ENCODE measurements at regions not wholly inside any gene's neighbourhood (a gene's known extent, or its start where the extent isn't known, plus 50 kb on each side); places are given as distances from the start of the nearest gene placed in this dataset.
"Not testable (repeated sequence)": the region's sequence is repeated elsewhere in the genome, so short reads cannot be mapped to it uniquely, and the experiment has no call there.

GRCh38 chr5:117347280-117347679 is 772.7 kb upstream of the SEMA6A start:
- no peaks in the 10 kb centered on the region for H3K9me1 ChIP-seq (replicated peaks; ENCODE audit: control insufficient read depth, extremely low read depth, insufficient read depth, low read length)
- DNase-seq (ENCODE audit: low read depth, low spot score) = no peak
- H3K9ac ChIP-seq (replicated peaks; ENCODE audit: extremely low read depth, insufficient read depth, low read length) = no peak overlapping the region
- no peaks in the 10 kb centered on the region for H3K27me3 ChIP-seq (ENCODE audit: control insufficient read depth in 2 of 2, insufficient read depth in 2 of 2, low read length in 2 of 2)
- TF ChIP-seq FOS (IDR thresholded peaks at IDR 0.05; ENCODE audit: borderline replicate concordance, insufficient read depth, low read length) (no peak), MYC (IDR thresholded peaks at IDR 0.05; ENCODE audit: low read depth, low read length) (no peak), POLR2AphosphoS5 (IDR thresholded peaks at IDR 0.05; ENCODE audit: insufficient read depth, low read depth, low read length) (no peak), GATA2 (IDR thresholded peaks at IDR 0.05; ENCODE audit: insufficient read depth, insufficient read length, low read depth, low read length) (no peak), MAX (IDR thresholded peaks at IDR 0.05; ENCODE audit: insufficient read depth, insufficient read length) (no peak), CTCF (IDR thresholded peaks at IDR 0.05; ENCODE audit: extremely low read depth in 1 of 2, insufficient read depth in 1 of 2, low read depth in 1 of 2, low read length in 2 of 2) (no peak), POLR2A (IDR thresholded peaks at IDR 0.05; ENCODE audit: low read depth, low read length) (no peak)
- no peak overlapping the region for H3K4me2 ChIP-seq (ENCODE audit: insufficient read depth, low read length)
- no peak overlapping the region for H3K4me3 ChIP-seq (replicated peaks in 1 of 3; ENCODE audit: insufficient read depth in 1 of 3, low read depth in 1 of 3, low read length in 3 of 3)
- no peaks in the 10 kb centered on the region for H3K9me3 ChIP-seq (replicated peaks; ENCODE audit: control insufficient read depth, insufficient read depth, low read length)
- BruUV-seq (replicated peaks) = no TSS peak
- no peaks in the 10 kb centered on the region for H3K36me3 ChIP-seq (ENCODE audit: control insufficient read depth in 2 of 2, extremely low read depth in 1 of 2, insufficient read depth in 2 of 2, low read length in 2 of 2)
- no peaks in the 10 kb centered on the region for H3K4me1 ChIP-seq (ENCODE audit: control insufficient read depth, extremely low read depth, insufficient read depth, low read length)
- dilution Hi-C loops (cut with MboI; ENCODE audit: extremely low pct_ligation_motif_present, low sequenced_read_pairs) = no loop called here
- intact Hi-C loops (cut with micrococcal nuclease) = no loop called here
- H2AFZ ChIP-seq (ENCODE audit: low read depth, low read length) = no peak overlapping the region
- H4K20me1 ChIP-seq (replicated peaks; ENCODE audit: control insufficient read depth, extremely low read depth, insufficient read depth, low read length) = no peaks in the 10 kb centered on the region
- ChIA-PET CTCF (no interaction called here), POLR2A (no interaction called here)
- H3K27ac ChIP-seq (ENCODE audit: insufficient read depth, low read depth, low read length) = no peak overlapping the region
- no peaks in the 10 kb centered on the region for H3K79me2 ChIP-seq (ENCODE audit: control insufficient read depth, insufficient read depth, low read length)
- no peak for FAIRE-seq

GRCh38 chr5:117343726-117344125 is 769.1 kb upstream of the SEMA6A start:
- H3K9me3 ChIP-seq (replicated peaks; ENCODE audit: control insufficient read depth, insufficient read depth, low read length); CTCF ChIA-PET; FAIRE-seq; H3K4me2 ChIP-seq (ENCODE audit: insufficient read depth, low read length); H3K36me3 ChIP-seq (ENCODE audit: control insufficient read depth in 2 of 2, extremely low read depth in 1 of 2, insufficient read depth in 2 of 2, low read length in 2 of 2); H3K9me1 ChIP-seq (replicated peaks; ENCODE audit: control insufficient read depth, extremely low read depth, insufficient read depth, low read length); H3K4me1 ChIP-seq (ENCODE audit: control insufficient read depth, extremely low read depth, insufficient read depth, low read length); H3K4me3 ChIP-seq (replicated peaks in 1 of 3; ENCODE audit: insufficient read depth in 1 of 3, low read depth in 1 of 3, low read length in 3 of 3); intact Hi-C loops (cut with micrococcal nuclease); H2AFZ ChIP-seq (ENCODE audit: low read depth, low read length); H3K79me2 ChIP-seq (ENCODE audit: control insufficient read depth, insufficient read depth, low read length); DNase-seq (ENCODE audit: low read depth, low spot score); BruUV-seq (replicated peaks); H3K27ac ChIP-seq (ENCODE audit: insufficient read depth, low read depth, low read length); dilution Hi-C loops (cut with MboI; ENCODE audit: extremely low pct_ligation_motif_present, low sequenced_read_pairs); POLR2A ChIA-PET; H4K20me1 ChIP-seq (replicated peaks; ENCODE audit: control insufficient read depth, extremely low read depth, insufficient read depth, low read length); H3K9ac ChIP-seq (replicated peaks; ENCODE audit: extremely low read depth, insufficient read depth, low read length); H3K27me3 ChIP-seq (ENCODE audit: control insufficient read depth in 2 of 2, insufficient read depth in 2 of 2, low read length in 2 of 2): not testable (repeated sequence)
